HPDE6-E6E7 (cell line): ENCODE measurements at regions not wholly inside any gene's neighbourhood (a gene's known extent, or its start where the extent isn't known, plus 50 kb on each side); places are given as distances from the start of the nearest gene placed in this dataset.
A peak's percentile ranks its signal among the peaks of the same experiment; 100 is the strongest.

Experiments used
- DNase-seq: peaks from one replicate; pipeline ENCODE4 v3.0.0; 2011; ENCODE audit warnings: missing footprints; ENCODE audit errors: extremely low spot score

DNA sequence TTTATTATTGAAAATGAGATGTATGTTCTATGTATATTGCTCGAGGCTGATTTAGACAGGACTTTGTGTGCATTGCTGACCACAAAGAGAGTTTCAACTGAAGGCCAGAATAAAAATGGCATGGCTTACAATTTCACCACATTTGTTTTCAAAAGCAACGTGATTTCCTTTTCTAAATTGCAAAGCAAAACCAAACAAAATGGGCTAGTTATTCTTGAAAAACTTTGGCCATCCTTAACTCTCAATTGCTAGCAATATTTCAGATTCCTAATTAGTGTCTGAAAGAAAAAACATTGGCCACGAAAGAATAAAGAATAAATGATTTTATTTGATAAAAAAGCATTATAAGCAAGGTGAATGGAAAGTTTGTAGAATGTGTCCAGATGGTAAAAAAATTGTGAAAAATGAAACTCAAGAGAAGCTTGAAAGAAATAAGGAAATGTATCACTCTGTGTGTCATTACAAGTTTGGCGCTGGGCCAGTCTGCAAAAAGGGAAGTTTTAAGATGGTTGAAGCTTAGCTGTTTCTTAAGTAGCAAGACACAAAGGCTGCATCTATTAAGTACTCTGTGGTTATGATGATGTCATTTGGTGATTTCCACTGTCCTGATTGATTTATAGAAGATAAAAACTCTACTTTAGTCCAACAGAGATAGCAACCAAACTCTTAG lies 89.2 kb upstream of the PRLR start:
- DNase-seq = no peak

DNA sequence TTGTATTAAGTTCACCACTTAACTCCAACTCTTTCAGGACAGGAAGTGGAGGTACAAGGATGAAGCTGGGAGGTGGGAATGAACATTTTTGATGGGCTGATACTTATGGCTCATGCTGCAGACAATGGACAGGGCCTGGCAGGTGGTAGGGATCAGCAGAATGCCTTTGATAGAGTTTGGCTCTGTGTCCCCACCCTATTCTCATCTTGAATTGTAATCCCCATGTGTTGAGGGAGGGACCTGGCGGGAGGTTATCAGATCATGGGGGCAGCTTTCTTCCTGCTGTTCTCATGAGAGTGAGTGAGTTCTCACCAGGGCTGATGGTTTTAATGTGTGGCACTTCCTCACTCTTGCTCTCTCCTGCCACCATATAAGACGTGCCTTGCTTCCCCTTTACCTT lies 87.3 kb upstream of the PRLR start:
- DNase-seq = no peak

GRCh38 chr5:35316611-35317274 lies 86.5 kb upstream of the PRLR start:
- peak; percentile 33 for DNase-seq

DNA sequence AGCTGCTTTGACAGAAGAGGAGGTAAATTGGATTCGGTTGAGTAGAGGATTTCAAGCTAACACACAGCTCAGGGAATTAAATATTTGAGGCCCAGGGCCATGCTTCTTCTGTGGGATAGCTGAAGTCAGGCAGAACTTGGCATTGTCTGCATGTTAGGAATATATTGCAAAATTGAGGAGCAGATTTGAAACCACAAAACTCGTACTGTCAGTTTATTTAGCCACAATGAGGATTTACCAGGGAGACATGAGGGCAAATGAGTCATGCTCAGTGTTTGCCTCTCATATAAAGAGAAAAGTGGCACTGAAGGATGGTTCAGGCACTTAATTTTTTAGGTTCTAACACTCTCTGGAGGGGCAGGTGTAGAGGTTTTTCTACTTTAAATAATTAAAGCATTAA lies 83.0 kb upstream of the PRLR start:
- peak; percentile 14 for DNase-seq

- DNase-seq = no peak
Measured at GRCh38 chr5:35312267-35312666, 82.0 kb upstream of the PRLR start.

DNA sequence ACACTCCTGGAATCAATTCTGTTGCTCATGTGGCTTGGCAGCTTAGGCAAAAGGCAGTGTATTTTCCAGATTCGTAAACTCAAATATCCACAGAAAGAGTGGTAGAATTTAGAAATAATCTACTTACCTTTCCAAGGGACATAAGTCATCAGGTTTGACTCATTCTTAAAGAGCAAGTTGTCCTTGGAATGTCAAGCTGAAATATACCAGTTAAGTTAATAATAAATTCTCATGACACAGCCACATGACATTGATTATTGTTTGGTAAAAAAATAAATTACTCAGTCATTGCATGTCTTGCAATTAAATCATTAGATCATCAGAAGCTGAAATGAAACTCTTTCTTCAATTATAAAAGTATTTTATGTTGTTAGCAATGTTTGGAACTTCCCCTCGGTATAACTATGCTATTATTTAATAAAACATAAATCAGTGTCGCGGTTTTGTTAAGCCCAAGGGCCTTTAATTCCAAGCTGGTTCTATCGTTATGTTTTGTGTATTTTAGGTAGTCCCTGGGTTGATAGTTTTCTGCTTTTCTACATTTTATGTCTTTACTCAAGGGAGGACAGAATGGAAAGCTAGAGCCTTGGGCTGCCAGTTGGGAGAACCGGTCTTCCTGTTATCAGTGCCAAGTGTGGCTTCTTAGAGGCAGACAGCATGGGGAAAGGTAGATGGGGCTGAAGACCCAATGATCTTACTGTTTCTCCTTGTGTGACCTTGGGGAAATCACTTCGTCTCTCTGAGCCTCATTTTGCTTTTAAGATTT lies 79.3 kb upstream of the PRLR start:
- DNase-seq = no peak

DNA sequence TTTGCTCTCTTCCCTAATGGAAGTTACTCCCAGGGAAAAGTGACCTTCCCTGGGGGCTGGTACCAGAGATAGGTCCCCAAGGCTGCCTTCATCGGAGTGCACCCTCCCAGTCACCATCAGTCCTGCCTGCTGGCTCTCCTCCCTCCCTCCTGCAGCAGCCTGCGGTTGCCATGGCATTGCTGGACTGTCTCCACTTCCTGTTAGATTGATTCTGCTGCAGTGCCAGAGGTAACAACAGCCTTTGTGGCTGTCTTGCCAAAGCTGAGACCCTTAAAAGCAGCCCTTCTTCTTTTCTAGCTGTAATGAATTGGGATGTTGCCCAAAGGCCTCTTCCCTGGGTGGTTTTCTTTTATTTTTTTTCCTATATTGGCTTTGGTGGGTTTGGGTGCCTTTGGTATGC lies 78.1 kb upstream of the PRLR start:
- no peak for DNase-seq

GRCh38 chr5:35306716-35307365 lies 76.6 kb upstream of the PRLR start:
- DNase-seq = no peak

DNA sequence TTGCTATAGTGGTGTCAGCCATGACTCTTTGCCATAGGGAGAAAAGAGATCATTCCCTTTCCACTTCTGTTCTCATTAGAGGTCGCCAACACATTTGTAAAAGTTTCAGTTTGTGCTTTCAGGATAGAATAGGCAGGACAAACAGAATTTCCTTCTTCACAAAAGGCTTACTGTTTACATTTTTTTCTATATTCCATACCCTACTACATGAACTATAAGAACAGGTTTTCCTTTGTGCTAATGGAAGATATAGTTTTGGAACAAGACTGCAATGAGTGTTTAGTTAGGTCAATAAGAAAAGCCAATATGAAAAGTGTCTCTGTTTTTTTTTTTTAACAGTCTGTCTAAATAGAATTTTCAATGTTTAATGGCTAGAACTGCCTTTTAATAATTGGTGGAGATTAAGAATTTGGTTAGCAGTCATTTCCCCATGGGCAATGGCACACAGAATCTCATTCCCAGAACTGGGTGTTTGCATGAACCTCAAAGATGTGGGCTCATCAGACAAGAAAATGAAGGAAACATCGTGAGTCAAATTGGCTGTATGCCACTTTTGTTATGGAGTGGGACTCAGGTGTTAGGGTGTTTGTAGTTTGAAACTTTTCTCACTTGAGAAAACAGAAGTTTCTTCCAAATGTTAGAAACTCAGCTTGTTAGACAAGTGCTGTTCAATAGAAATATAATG lies 75.2 kb upstream of the PRLR start:
- no peak for DNase-seq

DNA sequence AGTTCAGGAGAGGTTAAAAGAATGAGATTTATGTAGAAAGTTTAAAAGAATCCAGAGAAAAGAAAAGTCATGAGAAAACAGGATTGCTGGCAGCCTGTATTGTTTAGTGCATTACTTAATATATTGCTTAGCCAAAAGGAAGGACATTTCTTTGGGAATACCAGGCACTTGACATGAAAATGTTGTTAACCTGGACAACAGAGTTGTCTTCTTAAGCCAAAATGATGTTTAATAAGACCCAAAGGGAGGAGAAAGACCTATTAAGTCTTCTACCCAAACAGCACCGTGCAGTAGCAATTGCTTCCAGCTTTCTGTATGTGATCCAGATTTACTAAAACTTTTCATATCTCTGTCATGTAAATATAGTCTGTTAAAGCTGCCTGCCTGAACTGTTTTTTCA lies 74.0 kb upstream of the PRLR start:
- DNase-seq = no peak

- DNase-seq = no peak
Measured at GRCh38 chr5:35303152-35303551, 72.9 kb upstream of the PRLR start.

DNA sequence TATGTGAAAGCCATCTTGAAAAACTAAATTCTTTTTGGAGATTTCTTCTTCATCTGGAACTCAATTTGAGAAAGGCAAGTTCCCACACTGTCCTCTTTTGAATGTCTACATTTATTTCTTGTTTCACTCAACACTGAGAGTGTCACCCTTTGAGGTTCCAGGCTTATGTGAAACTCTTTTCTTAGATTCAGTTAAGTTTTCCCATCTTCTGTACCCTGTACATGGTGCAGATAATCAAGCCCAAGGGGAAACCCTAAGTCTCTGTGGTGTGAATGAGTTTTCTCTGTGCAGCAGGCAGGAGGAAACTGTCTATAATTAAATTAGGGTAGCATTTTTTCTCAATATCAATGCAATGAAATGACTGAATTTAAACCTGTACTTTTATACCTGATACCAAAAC lies 72.3 kb upstream of the PRLR start:
- no peak for DNase-seq

DNA sequence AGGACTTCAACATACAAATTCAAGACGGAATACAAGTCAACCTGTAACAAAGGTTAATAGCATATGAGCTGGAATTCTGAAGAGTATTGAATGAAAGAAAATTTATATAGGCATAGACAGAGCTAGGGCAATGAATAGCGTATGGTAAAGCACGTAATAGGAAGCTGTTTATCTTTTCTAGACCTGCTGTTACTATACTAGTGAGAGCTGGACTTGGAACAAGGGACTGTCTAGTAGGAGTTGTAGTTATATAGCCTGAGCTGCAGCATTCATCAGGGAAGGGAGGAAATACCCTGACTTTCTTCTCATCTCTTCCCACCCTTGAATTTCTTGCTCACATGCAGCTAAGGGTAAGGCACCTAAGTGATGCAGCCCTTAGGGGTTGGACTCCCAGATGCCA lies 67.5 kb upstream of the PRLR start:
- DNase-seq = no peak

DNA sequence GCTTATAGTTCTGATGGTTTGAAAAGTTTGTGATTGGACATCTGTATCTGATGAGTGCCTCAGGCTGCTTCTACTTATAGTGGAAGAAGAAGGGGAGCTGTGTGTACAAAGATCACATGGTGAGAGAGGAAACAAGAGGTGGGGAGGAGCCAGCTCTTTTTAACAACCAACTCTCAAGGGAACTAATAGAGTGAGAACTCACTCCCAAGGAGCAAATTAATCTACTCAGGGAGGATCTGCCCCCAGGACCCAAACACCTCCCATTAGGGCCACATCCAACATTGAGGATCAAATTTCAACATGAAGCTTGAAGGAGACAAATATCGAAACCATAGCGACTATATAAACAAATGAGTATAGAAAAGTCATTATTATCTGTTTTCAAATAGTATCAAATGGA lies 64.7 kb upstream of the PRLR start:
- DNase-seq = no peak

DNA sequence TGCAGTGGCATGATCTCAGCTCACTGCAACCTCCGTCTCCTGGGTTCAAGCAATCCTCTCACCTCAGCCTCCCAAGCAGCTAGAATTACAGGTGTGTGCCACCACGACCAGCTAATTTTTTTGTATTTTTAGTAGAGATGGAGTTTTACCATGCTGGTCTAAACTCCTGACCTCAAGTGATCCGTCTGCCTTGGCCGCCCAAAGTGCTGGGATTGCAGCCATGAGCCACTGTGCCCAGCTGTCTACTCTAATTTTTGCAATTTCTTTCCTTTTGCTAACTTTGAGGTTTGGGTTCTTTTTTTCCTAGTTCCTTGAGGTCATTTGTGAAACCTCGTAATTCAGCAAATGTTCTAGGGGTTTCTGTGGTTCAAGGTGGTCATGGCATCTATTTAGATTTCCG lies 63.7 kb upstream of the PRLR start:
- no peak for DNase-seq

DNA sequence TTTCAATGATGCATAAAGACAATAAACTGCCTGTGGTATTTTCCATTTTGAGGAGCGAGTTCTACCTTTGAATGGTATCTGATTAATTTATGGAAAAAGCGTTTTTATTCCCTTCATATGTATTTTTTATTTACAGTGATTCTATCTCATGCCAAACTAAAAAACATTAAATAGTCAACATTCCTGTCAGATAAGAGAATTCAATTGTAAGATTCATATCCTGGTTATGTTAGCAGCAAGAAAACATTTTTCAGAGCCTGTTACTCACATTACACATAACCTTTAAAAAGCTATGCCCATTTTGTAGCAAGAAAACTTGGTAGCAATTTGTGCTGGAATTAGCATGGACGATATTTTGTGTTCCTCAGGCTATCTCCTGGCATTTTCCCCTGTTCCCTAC lies 55.1 kb upstream of the PRLR start:
- DNase-seq = no peak

DNA sequence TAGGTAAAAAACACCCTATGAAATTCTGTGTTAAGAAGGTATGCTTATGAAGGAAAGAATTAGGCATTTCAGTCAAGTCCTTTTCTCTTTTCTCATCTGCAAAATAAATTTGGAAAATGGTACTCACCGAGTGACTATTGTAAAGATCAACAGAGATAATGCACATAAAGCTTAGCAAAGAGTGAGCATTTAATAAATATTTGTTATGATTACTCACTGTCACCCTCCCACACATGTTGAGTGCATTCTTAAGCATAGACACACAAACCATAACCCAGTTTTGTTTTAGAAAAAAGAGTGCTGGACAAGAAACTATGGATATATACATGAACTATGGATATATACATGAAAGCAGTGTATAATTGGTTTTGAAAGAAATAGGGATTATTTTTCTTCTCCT lies 54.7 kb upstream of the PRLR start:
- no peak for DNase-seq

- DNase-seq = no peak
Measured at GRCh38 chr5:35284364-35284763, 54.1 kb upstream of the PRLR start.

- DNase-seq = no peak
Measured at GRCh38 chr5:35282810-35283209, 52.5 kb upstream of the PRLR start.

- DNase-seq = no peak
Measured at GRCh38 chr5:35281613-35282012, 51.3 kb upstream of the PRLR start.
